ENCODE measurements at regions not wholly inside any gene's neighbourhood (a gene's known extent, or its start where the extent isn't known, plus 50 kb on each side); places are given as distances from the start of the nearest gene placed in this dataset.

DNA sequence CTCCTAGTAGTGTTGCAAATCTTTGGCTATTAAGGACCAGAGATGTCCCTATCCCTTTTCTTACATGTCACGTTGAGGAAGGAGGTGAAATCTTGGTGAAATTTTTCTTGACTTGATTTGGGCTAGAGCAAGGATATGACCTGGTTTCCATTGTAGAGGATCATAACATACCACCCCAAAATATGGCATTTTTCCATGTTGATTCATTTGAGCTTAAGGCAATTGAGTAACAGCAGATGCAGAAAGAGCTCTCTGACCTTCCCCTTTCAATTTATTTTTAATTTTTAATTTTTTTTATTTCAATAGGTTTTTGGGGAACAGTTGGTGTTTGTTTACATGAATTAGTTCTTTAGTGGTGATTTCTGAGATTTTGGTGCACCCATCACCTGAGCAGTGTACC is 61.2 kb upstream of the MAP1B start:
- DNase-seq (ENCODE audit: low read depth) = no peak

DNA sequence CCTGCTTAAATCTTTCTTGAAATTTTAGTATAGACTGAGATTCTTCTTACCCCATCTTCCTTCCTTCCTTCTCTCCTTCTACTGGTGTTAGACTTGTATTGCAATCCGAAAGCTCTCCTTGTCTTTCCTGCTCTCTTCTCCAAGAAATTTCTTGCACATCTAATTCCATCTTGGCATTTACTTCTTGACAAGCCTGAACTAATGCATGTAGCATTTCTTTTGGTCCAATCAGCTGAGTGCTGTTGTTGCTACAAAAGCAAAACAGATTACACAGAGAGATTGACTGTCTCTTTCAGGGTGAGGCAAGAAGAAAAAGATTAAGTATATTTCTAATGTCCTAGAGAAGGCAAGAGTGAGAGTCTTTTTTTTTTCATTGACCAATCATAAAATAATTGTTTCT is 51.6 kb upstream of the MAP1B start:
- DNase-seq (ENCODE audit: low read depth) = no peak
